ENCODE measurements at regions not wholly inside any gene's neighbourhood (a gene's known extent, or its start where the extent isn't known, plus 50 kb on each side); places are given as distances from the start of the nearest gene placed in this dataset.

GRCh38 chr2:164024396-164024795, 288.6 kb upstream of the FIGN start:
- Histone ChIP-seq H3K36me3 (no peaks in the 10 kb centered on the region), H3K9me3 (peaks cover 0 to 5% (median 0%) of the 10 kb centered on the region in 8 donors), H3K4me3 (no peak overlapping the region), H3K27me3 (replicated peaks in 1 of 7) (no peaks in the 10 kb centered on the region), H3K4me1 (no peaks in the 10 kb centered on the region), H3K27ac (no peak overlapping the region)
- 86 to 96% (median 93%) methylated on average over 2 of the region's 2 CpGs for WGBS, 5 donors
- intact Hi-C loops (cut with DNase I; ENCODE audit: low total_unique reads), result no loop called here
- DNase-seq, result no peak
- TF ChIP-seq POLR2A (IDR thresholded peaks at IDR 0.05) (no peak), POLR2AphosphoS5 (IDR thresholded peaks at IDR 0.05) (no peak), CTCF (IDR thresholded peaks at IDR 0.05 in 8 of 11, conservative IDR thresholded peaks at IDR 0.05 in 3 of 11) (no peak)

- Histone ChIP-seq H3K4me1 (no peaks in the 10 kb centered on the region), H3K27me3 (replicated peaks in 1 of 7) (no peaks in the 10 kb centered on the region), H3K36me3 (no peaks in the 10 kb centered on the region), H3K27ac (no peak overlapping the region), H3K9me3 (peaks cover 0 to 5% (median 0%) of the 10 kb centered on the region in 8 donors), H3K4me3 (no peak overlapping the region)
- TF ChIP-seq POLR2AphosphoS5 (IDR thresholded peaks at IDR 0.05) (no peak), POLR2A (IDR thresholded peaks at IDR 0.05) (no peak), CTCF (IDR thresholded peaks at IDR 0.05 in 8 of 11, conservative IDR thresholded peaks at IDR 0.05 in 3 of 11) (no peak)
- DNase-seq, result no peak
- intact Hi-C loops (cut with DNase I; ENCODE audit: low total_unique reads), result no loop called here
- 52 to 64% (median 57%) methylated on average over 2 of the region's 2 CpGs for WGBS, 5 donors
These were observed 288.1 kb upstream of the FIGN start for GRCh38 chr2:164023896-164024295.

- Histone ChIP-seq H3K4me3 (no peak overlapping the region), H3K27me3 (replicated peaks in 1 of 7) (no peaks in the 10 kb centered on the region), H3K27ac (no peak overlapping the region), H3K9me3 (no peaks in the 10 kb centered on the region), H3K36me3 (no peaks in the 10 kb centered on the region), H3K4me1 (no peaks in the 10 kb centered on the region)
- intact Hi-C loops (cut with DNase I; ENCODE audit: low total_unique reads), result no loop called here
- no peak for DNase-seq
- TF ChIP-seq CTCF (IDR thresholded peaks at IDR 0.05 in 8 of 11, conservative IDR thresholded peaks at IDR 0.05 in 3 of 11) (no peak), POLR2A (IDR thresholded peaks at IDR 0.05) (no peak), POLR2AphosphoS5 (IDR thresholded peaks at IDR 0.05) (no peak)
- WGBS, 5 donors, result 73 to 78% (median 76%) methylated on average over 12 of the region's 12 CpGs
These were observed 279.7 kb upstream of the FIGN start for GRCh38 chr2:164015328-164016123.

GRCh38 chr2:164014791-164015190, 279.0 kb upstream of the FIGN start:
- DNase-seq, result no peak
- intact Hi-C loops (cut with DNase I; ENCODE audit: low total_unique reads), result no loop called here
- no peaks in the 10 kb centered on the region for H3K4me1 ChIP-seq
- no peaks in the 10 kb centered on the region for H3K27me3 ChIP-seq (replicated peaks in 1 of 7)
- TF ChIP-seq POLR2A (IDR thresholded peaks at IDR 0.05) (no peak), POLR2AphosphoS5 (IDR thresholded peaks at IDR 0.05) (no peak), CTCF (IDR thresholded peaks at IDR 0.05 in 8 of 11, conservative IDR thresholded peaks at IDR 0.05 in 3 of 11) (no peak)
- H3K9me3 ChIP-seq, result no peaks in the 10 kb centered on the region
- WGBS, 5 donors, result 76 to 88% (median 84%) methylated on average over 1 of the region's 1 CpG
- no peak overlapping the region for H3K27ac ChIP-seq
- no peaks in the 10 kb centered on the region for H3K36me3 ChIP-seq
- H3K4me3 ChIP-seq, result no peak overlapping the region

Data from spleen (tissue), 11 donors.